HEK293 (cell line): ENCODE measurements at regions not wholly inside any gene's neighbourhood (a gene's known extent, or its start where the extent isn't known, plus 50 kb on each side); places are given as distances from the start of the nearest gene placed in this dataset.

ENCODE experiments used
- CTCF ChIA-PET: fragments of 350-600 bp; formaldehyde crosslinking; extraction: SDS; loops from one replicate; lab custom pipeline; 2021; ENCODE audit warnings: antibody characterized with exemption; lab: Yijun Ruan, JAX
- POLR2A ChIA-PET: fragments of 300-600 bp; formaldehyde crosslinking; extraction: SDS; loops from one replicate; lab custom pipeline; 2020; ENCODE audit warnings: antibody characterized with exemption, inconsistent platforms; lab: Yijun Ruan, JAX
- H3K27ac ChIP-seq: fragments of 200-500 bp; sonication (Bioruptor generic); 2 replicates; pipeline ENCODE4 v1.5.1; 2014; ENCODE audit warnings: low read depth, low read length, control low read depth, inconsistent platforms; ENCODE audit errors: extremely low read depth
- H3K36me3 ChIP-seq, 2 experiments: fragments of 200-500 bp in 1 of 2; sonication (Bioruptor generic) in 1 of 2; 1 replicate in 1 of 2; 2 replicates in 1 of 2; pipeline ENCODE4 v1.5.1; 2014 to 2017; ENCODE audit warnings: inconsistent platforms in 2 of 2, low read length in 2 of 2; ENCODE audit not compliant: control insufficient read depth in 2 of 2, insufficient read depth in 1 of 2
- H3K4me1 ChIP-seq: fragments of 200-500 bp; sonication (Bioruptor generic); 2 replicates; pipeline ENCODE4 v1.5.1; 2014; ENCODE audit warnings: mild to moderate bottlenecking, low read length, inconsistent platforms; ENCODE audit not compliant: control insufficient read depth, insufficient read depth
- H3K4me3 ChIP-seq: 2 replicates; pipeline ENCODE4 v1.5.1; 2011; ENCODE audit warnings: low read depth, mild to moderate bottlenecking, control low read depth, low read length, moderate library complexity
- H3K9me3 ChIP-seq: fragments of 200-500 bp; sonication (Bioruptor generic); 2 replicates; pipeline ENCODE4 v1.5.1; 2014; ENCODE audit warnings: low read depth, low read length, inconsistent platforms; ENCODE audit not compliant: control insufficient read depth, insufficient read depth
- BCL6B ChIP-seq: fragments of 450-650 bp; formaldehyde crosslinking; IDR thresholded peaks from 2 replicates; pipeline ENCODE4 v1.5.1; 2017; ENCODE audit warnings: missing biosample characterization, missing genetic modification characterization
- IKZF3 ChIP-seq: fragments of 450-650 bp; IDR thresholded peaks from 2 replicates; pipeline ENCODE4 v1.5.0; 2018; ENCODE audit warnings: missing biosample characterization, mild to moderate bottlenecking, missing genetic modification characterization, moderate library complexity
- PRDM6 ChIP-seq: fragments of 450-650 bp; formaldehyde crosslinking; IDR thresholded peaks from 2 replicates; pipeline ENCODE4 v1.5.1; 2017; ENCODE audit warnings: missing biosample characterization, missing genetic modification characterization
- RBAK ChIP-seq: fragments of 450-650 bp; formaldehyde crosslinking; IDR thresholded peaks from 2 replicates; pipeline ENCODE4 v1.5.1; 2016; ENCODE audit warnings: missing biosample characterization, missing genetic modification characterization
- REST ChIP-seq: fragments of 450-650 bp; formaldehyde crosslinking; IDR thresholded peaks from 2 replicates; pipeline ENCODE4 v1.5.1; 2016; ENCODE audit warnings: missing biosample characterization, missing genetic modification characterization
- SCRT2 ChIP-seq: fragments of 450-650 bp; formaldehyde crosslinking; IDR thresholded peaks from 2 replicates; pipeline ENCODE4 v1.5.1; 2016; ENCODE audit warnings: missing biosample characterization, missing genetic modification characterization
- SP2 ChIP-seq: fragments of 450-650 bp; formaldehyde crosslinking; IDR thresholded peaks from 2 replicates; pipeline ENCODE4 v1.5.1; 2016; ENCODE audit warnings: missing biosample characterization, missing genetic modification characterization
- ZBTB20 ChIP-seq: fragments of 450-650 bp; formaldehyde crosslinking; IDR thresholded peaks from 2 replicates; pipeline ENCODE4 v1.5.1; 2016; ENCODE audit warnings: missing biosample characterization, missing genetic modification characterization
- ZBTB26 ChIP-seq: fragments of 450-650 bp; formaldehyde crosslinking; optimal IDR thresholded peaks from 2 replicates; pipeline ENCODE3; 2016; ENCODE audit warnings: missing biosample characterization, mild to moderate bottlenecking, missing genetic modification characterization
- ZBTB48 ChIP-seq: fragments of 450-650 bp; formaldehyde crosslinking; IDR thresholded peaks from 2 replicates; pipeline ENCODE4 v1.5.1; 2016; ENCODE audit warnings: missing biosample characterization, missing genetic modification characterization
- ZEB2 ChIP-seq: fragments of 450-650 bp; formaldehyde crosslinking; IDR thresholded peaks from 2 replicates; pipeline ENCODE4 v1.5.1; 2016; ENCODE audit warnings: missing biosample characterization, missing genetic modification characterization
- ZFP3 ChIP-seq: fragments of 450-650 bp; formaldehyde crosslinking; IDR thresholded peaks from 2 replicates; pipeline ENCODE4 v1.5.1; 2016; ENCODE audit warnings: low read depth, missing biosample characterization, missing genetic modification characterization
- ZFP69B ChIP-seq: fragments of 450-650 bp; formaldehyde crosslinking; IDR thresholded peaks from 2 replicates; pipeline ENCODE4 v1.5.1; 2016; ENCODE audit warnings: missing biosample characterization, missing genetic modification characterization
- ZIC2 ChIP-seq: fragments of 450-650 bp; formaldehyde crosslinking; IDR thresholded peaks from 2 replicates; pipeline ENCODE4 v1.5.1; 2016; ENCODE audit warnings: missing biosample characterization, missing genetic modification characterization
- ZNF114 ChIP-seq: fragments of 450-650 bp; formaldehyde crosslinking; IDR thresholded peaks from 2 replicates; pipeline ENCODE4 v1.5.0; 2017; ENCODE audit warnings: missing biosample characterization, missing genetic modification characterization
- ZNF157 ChIP-seq: fragments of 450-650 bp; formaldehyde crosslinking; IDR thresholded peaks from 2 replicates; pipeline ENCODE4 v1.5.1; 2016; ENCODE audit warnings: missing biosample characterization, missing genetic modification characterization
- ZNF248 ChIP-seq: fragments of 450-650 bp; formaldehyde crosslinking; IDR thresholded peaks from 2 replicates; pipeline ENCODE4 v1.5.1; 2017; ENCODE audit warnings: missing biosample characterization, missing genetic modification characterization
- ZNF280C ChIP-seq: fragments of 450-650 bp; formaldehyde crosslinking; IDR thresholded peaks from 2 replicates; pipeline ENCODE4 v1.5.1; 2016; ENCODE audit warnings: missing biosample characterization, missing genetic modification characterization
- ZNF366 ChIP-seq: fragments of 450-650 bp; formaldehyde crosslinking; conservative IDR thresholded peaks from 2 replicates; pipeline ENCODE4 v1.5.1; 2016; ENCODE audit warnings: missing biosample characterization, missing genetic modification characterization
- ZNF473 ChIP-seq: fragments of 450-650 bp; formaldehyde crosslinking; IDR thresholded peaks from 2 replicates; pipeline ENCODE4 v1.5.1; 2017; ENCODE audit warnings: missing biosample characterization, missing genetic modification characterization
- ZNF48 ChIP-seq: fragments of 450-650 bp; formaldehyde crosslinking; IDR thresholded peaks from 2 replicates; pipeline ENCODE4 v1.5.1; 2016; ENCODE audit warnings: missing biosample characterization, missing genetic modification characterization
- ZNF670 ChIP-seq: fragments of 450-650 bp; formaldehyde crosslinking; IDR thresholded peaks from 2 replicates; pipeline ENCODE4 v1.5.1; 2016; ENCODE audit warnings: missing biosample characterization, missing genetic modification characterization, low read depth
- ZNF701 ChIP-seq: fragments of 450-650 bp; formaldehyde crosslinking; IDR thresholded peaks from 2 replicates; pipeline ENCODE4 v1.5.1; 2016; ENCODE audit warnings: missing biosample characterization, missing genetic modification characterization
- ZNF785 ChIP-seq: fragments of 450-650 bp; formaldehyde crosslinking; IDR thresholded peaks from 2 replicates; pipeline ENCODE4 v1.5.1; 2016; ENCODE audit warnings: missing biosample characterization, missing genetic modification characterization
- ZNF792 ChIP-seq: fragments of 450-650 bp; formaldehyde crosslinking; IDR thresholded peaks from 2 replicates; pipeline ENCODE4 v1.5.1; 2016; ENCODE audit warnings: missing biosample characterization, missing genetic modification characterization

- Histone ChIP-seq H3K4me1 (no peaks in the 10 kb centered on the region; the same call in 1 of the 2 replicates), H3K36me3 (no peaks in the 10 kb centered on the region), H3K27ac (no peak overlapping the region), H3K9me3 (no peaks in the 10 kb centered on the region)
- no peak for TF ChIP-seq ZFP69B
- TF ChIP-seq ZNF248 (tag by site-specific recombination): no peak
- TF ChIP-seq ZNF114 (tag by site-specific recombination): no peak
- TF ChIP-seq RBAK: no peak
- no peak for TF ChIP-seq ZNF785 (tag by site-specific recombination)
- TF ChIP-seq ZNF792: no peak
- no peak for TF ChIP-seq ZBTB48 (tag by site-specific recombination)
- TF ChIP-seq IKZF3 (tag by site-specific recombination): no peak
- TF ChIP-seq SP2 (tag by site-specific recombination): no peak
- TF ChIP-seq ZNF48 (tag by site-specific recombination): no peak
- no peak for TF ChIP-seq BCL6B (tag by site-specific recombination)
- no peak for TF ChIP-seq ZEB2 (tag by site-specific recombination)
- TF ChIP-seq PRDM6 (tag by site-specific recombination): no peak
- no peak for TF ChIP-seq ZIC2 (tag by site-specific recombination)
- no peak for TF ChIP-seq ZNF701 (tag by site-specific recombination)
- no peak for TF ChIP-seq ZFP3 (tag by site-specific recombination)
- TF ChIP-seq ZNF473 (tag by site-specific recombination): no peak
- TF ChIP-seq, all 188 proteins: peak for 0
- ChIA-PET POLR2A (no interaction called here), CTCF (interaction anchor here (0.6 kb wide), 1 partner anchor 32 kb away, joined by 3 read pairs; no protein-coding TSS in a partner anchor)
- no peak overlapping the region for H3K4me3 ChIP-seq
Measured at GRCh38 chr5:143473481-143473880, 70.0 kb upstream of the NR3C1 start.

- ChIA-PET POLR2A (no interaction called here), CTCF (interaction anchor here (0.6 to 0.8 kb wide), 2 partner anchors 208 to 495 kb away, joined by 3 to 4 read pairs; no protein-coding TSS in a partner anchor)
- Histone ChIP-seq H3K4me3 (no peak overlapping the region), H3K4me1 (no peaks in the 10 kb centered on the region; the same call in 1 of the 2 replicates), H3K9me3 (no peaks in the 10 kb centered on the region), H3K36me3 (no peaks in the 10 kb centered on the region), H3K27ac (no peak overlapping the region)
- no peak for TF ChIP-seq ZBTB26 (tag by site-specific recombination)
- TF ChIP-seq ZFP69B: no peak
- TF ChIP-seq ZBTB20 (tag by site-specific recombination): no peak
- no peak for TF ChIP-seq ZNF157
- no peak for TF ChIP-seq ZNF280C (tag by site-specific recombination)
- TF ChIP-seq SCRT2 (tag by site-specific recombination): no peak
- no peak for TF ChIP-seq REST
- TF ChIP-seq ZNF366 (tag by site-specific recombination): no peak
- TF ChIP-seq ZEB2 (tag by site-specific recombination): no peak
- TF ChIP-seq ZNF473 (tag by site-specific recombination): no peak
- TF ChIP-seq ZNF670 (tag by site-specific recombination): no peak
Measured at GRCh38 chr5:143472576-143472975, 69.1 kb upstream of the NR3C1 start.
